ENCODE measurements at regions not wholly inside any gene's neighbourhood (a gene's known extent, or its start where the extent isn't known, plus 50 kb on each side); places are given as distances from the start of the nearest gene placed in this dataset.
"Not testable (repeated sequence)": the region's sequence is repeated elsewhere in the genome, so short reads cannot be mapped to it uniquely, and the experiment has no call there.

DNA sequence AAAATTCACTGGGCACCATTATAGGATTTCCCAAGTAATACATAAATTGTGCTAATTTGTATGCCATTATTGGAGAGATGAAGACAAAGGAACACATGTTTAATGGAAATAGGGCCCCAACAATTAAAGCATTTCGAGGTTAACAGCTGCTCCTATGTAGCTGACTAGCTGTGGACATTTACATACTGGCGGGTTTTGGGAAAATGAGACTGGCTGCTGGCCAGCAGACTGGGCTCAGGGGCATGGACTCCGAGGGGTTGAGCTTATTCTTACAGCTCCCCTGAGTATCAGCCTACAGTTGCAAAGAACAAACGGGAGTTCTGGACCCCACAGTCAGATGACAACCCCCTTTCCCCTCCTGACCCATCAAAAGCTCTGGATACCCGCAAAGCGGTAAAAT, 91.9 kb upstream of the MYO3A start:
- no peaks in the 10 kb centered on the region for H3K4me1 Mint-ChIP-seq (ENCODE audit: low read depth)
- H3K9me3 Mint-ChIP-seq = no peaks in the 10 kb centered on the region
- ATAC-seq (no peak), DNase-seq (no peak)
- H3K36me3 Mint-ChIP-seq (ENCODE audit: insufficient read depth) = no peaks in the 10 kb centered on the region
- H3K4me3 Mint-ChIP-seq = no peak overlapping the region
- no peaks in the 10 kb centered on the region for H3K27me3 Mint-ChIP-seq (ENCODE audit: low read depth)

DNA sequence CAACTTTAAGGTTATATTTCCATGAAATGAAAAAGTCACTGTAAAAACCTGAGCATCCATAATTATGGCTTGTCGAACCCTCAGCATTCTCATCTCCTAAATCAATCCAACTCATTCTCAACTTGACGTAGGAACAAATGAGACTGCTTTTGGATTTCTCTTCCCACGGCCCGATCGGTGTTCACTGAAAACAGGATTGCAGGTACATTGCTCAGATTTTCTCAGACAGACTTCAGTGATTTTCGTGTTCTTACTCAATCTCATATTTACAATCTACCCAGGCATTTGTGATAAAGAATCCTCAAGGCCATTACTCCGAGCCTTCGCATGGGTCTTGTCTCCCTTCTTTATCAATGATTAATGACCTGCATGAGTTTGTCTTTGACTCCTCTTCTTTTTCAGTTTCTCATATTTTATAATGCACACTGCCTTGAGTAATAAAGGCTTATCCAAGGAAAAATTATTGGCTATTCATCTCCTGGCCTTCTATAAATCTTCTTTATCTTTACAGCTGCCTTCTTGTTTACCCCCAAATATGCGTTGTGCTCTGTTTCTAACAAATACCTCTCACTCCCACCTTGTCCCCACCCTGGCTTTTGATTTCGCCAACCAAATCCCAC, 90.4 kb upstream of the MYO3A start:
- no peaks in the 10 kb centered on the region for H3K4me1 Mint-ChIP-seq (ENCODE audit: low read depth)
- no peaks in the 10 kb centered on the region for H3K36me3 Mint-ChIP-seq (ENCODE audit: insufficient read depth)
- ATAC-seq (no peak), DNase-seq (no peak)
- no peaks in the 10 kb centered on the region for H3K9me3 Mint-ChIP-seq
- no peaks in the 10 kb centered on the region for H3K27me3 Mint-ChIP-seq (ENCODE audit: low read depth)
- no peak overlapping the region for H3K4me3 Mint-ChIP-seq

DNA sequence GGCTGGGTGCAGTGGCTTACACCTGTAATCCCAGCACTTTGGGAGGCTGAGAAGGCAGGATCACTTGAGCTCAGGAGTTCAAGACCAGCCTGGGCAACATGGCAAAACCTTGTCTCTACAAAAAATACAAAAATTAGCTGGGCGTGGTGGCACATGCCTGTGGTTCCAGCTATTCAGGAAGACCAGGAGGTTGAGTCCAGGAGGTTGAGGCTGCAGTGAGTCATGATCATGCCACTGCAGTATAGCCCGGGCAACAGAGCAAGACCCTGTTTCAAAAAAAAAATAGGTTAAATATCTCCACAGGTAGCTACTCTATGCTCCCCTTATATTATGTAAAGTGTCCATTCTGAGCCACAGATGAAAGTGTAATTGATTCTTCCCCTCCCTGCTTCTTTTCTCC, 89.3 kb upstream of the MYO3A start:
- not testable (repeated sequence) for ATAC-seq; H3K4me1 Mint-ChIP-seq (ENCODE audit: low read depth); H3K4me3 Mint-ChIP-seq; H3K9me3 Mint-ChIP-seq; DNase-seq; H3K27me3 Mint-ChIP-seq (ENCODE audit: low read depth); H3K36me3 Mint-ChIP-seq (ENCODE audit: insufficient read depth)

DNA sequence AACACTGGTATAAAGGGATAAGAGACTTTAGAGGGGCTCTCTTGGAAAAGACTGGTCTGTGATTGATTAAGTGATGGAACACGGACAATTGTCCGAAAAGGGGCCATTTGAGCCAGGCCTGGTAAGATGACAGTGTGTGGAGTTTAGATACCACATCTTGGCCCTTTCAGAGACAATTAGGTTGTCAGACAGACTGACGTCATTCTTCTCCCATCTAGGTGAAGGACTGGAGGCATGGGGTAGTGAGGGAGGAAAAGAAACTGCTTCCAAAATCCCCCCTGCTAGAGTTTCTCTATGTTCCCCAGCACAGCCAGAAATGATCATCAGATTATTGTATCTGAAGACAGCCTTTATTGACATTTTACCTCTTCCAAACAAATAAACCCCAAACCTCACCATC, 84.8 kb upstream of the MYO3A start:
- ATAC-seq (no peak), DNase-seq (no peak)
- peaks cover 3% of the 10 kb centered on the region for H3K27me3 Mint-ChIP-seq (ENCODE audit: low read depth)
- H3K9me3 Mint-ChIP-seq = no peaks in the 10 kb centered on the region
- no peaks in the 10 kb centered on the region for H3K36me3 Mint-ChIP-seq (ENCODE audit: insufficient read depth)
- no peak overlapping the region for H3K4me3 Mint-ChIP-seq
- no peaks in the 10 kb centered on the region for H3K4me1 Mint-ChIP-seq (ENCODE audit: low read depth)

DNA sequence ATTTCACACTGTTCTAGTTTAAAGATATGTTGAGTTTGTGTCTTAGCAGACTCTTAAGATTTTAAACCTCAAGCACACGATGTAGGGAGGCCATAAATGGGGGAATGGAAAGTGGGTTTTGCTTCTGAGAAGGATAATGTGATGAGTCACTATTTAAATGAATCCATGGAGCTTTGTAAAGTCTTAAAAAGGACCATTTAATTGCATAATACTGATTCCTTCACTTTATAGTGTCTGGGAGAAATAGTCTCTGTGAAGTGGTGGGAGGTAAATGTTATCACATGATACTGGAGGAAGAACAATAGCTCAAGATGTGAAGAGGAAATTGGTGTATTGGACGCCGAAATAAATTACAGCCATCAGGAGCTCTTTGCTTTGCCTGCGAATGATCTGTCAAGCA, 84.0 kb upstream of the MYO3A start:
- DNase-seq = no peak
- H3K4me1 Mint-ChIP-seq (ENCODE audit: low read depth) = no peaks in the 10 kb centered on the region
- ATAC-seq = no peak
- no peak overlapping the region for H3K4me3 Mint-ChIP-seq
- H3K9me3 Mint-ChIP-seq = no peaks in the 10 kb centered on the region
- H3K36me3 Mint-ChIP-seq (ENCODE audit: insufficient read depth) = no peaks in the 10 kb centered on the region
- H3K27me3 Mint-ChIP-seq (ENCODE audit: low read depth) = peaks cover 5% of the 10 kb centered on the region

DNA sequence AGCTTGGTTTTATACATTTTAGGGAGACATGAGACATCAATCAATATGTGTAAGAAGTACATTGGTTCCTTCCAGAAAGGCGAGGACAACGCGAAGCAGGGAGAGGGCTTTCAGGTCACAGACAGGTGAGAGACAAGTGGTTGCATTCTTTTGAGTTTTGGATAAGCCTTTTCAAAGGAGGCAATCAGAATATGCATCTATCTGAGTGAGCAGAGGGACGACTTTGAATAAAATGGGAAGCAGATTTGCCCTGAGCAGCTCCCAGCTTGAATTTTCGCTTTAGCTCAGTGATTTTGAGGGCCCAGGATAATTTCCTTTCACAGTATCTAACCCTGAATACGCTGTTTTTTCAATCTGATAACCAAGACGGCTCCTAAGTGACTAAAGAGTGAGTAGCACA, 82.5 kb upstream of the MYO3A start:
- no peaks in the 10 kb centered on the region for H3K4me1 Mint-ChIP-seq (ENCODE audit: low read depth)
- DNase-seq = no peak

DNA sequence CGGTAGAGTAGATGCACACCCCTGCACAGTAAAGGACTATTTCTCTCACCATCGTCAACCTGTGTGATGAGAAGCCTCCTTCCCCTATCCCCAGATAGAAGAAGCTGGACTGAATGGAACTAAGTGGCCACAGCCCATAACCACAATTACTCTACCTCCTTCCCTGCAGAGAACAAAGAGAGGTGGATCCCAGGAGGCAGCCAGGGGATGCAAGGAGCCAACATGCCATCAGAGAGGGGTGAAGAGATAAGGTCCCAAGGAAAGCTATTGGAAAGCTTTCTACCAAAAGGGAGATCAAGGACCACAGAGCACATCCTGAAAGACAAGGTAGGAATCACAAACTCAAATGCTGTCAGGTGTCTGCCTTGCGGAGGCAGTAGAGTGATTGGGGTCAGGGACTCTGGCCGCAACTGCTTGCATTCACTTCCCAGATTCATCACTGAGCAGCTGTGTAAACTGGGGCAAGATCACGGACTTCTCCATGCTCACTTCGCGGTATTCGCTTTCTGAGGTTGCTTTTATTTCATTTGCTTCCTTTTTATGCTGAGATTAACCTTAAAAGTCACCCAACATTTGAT, 81.6 kb upstream of the MYO3A start:
- DNase-seq (no peak), ATAC-seq (no peak)
- Mint-ChIP-seq H3K9me3 (no peaks in the 10 kb centered on the region), H3K4me1 (ENCODE audit: low read depth) (no peaks in the 10 kb centered on the region), H3K27me3 (ENCODE audit: low read depth) (peaks cover 5% of the 10 kb centered on the region), H3K4me3 (no peak overlapping the region), H3K36me3 (ENCODE audit: insufficient read depth) (no peaks in the 10 kb centered on the region)

More for the DNA sequence above, 82.5 kb upstream of the MYO3A start:
- Mint-ChIP-seq H3K4me3 (no peak overlapping the region), H3K27me3 (ENCODE audit: low read depth) (peaks cover 5% of the 10 kb centered on the region), H3K36me3 (ENCODE audit: insufficient read depth) (no peaks in the 10 kb centered on the region), H3K9me3 (no peaks in the 10 kb centered on the region)
- ATAC-seq = no peak

DNA sequence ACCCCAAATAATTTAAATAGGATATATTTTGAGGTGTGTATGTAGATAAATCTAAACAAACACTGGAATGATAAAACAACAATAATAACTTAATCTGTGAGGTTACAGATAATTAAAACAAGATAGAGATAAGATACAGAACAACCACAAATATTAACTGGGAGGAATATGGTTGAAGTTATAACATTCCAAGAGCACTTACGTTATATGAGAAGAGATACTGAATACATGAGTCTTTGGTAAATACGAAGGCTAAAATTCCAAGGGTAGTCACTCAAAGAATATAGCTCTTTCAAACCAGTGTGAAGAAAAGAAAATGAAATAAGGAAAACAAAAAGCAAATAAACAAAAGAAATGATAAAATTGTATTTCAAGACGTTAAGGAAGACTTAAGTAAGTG, 76.0 kb upstream of the MYO3A start:
- Mint-ChIP-seq H3K9me3 (no peaks in the 10 kb centered on the region), H3K36me3 (ENCODE audit: insufficient read depth) (no peaks in the 10 kb centered on the region), H3K4me3 (no peak overlapping the region), H3K4me1 (ENCODE audit: low read depth) (no peaks in the 10 kb centered on the region), H3K27me3 (ENCODE audit: low read depth) (peaks cover 5% of the 10 kb centered on the region)
- ATAC-seq (no peak), DNase-seq (no peak)

DNA sequence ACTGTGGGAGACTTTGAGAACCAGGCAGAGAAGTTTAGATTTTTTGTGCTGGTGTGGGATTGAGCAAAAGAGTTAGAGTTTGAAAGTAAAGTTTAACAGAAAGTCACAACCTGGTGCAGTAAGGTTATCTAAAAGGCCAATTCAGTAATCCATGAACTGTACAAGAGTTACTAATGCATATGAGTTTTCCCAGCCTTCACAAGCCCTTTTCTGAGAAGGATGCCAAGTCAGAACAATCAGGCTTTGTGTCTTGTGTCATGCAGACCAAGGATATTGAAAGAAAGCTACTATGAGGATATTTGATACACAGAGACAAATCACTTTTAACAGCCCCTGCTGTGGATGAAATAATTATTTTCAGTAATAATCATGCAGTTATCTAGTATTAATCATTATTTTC, 68.8 kb upstream of the MYO3A start:
- no peaks in the 10 kb centered on the region for H3K4me1 Mint-ChIP-seq (ENCODE audit: low read depth)
- ATAC-seq (no peak), DNase-seq (no peak)
- H3K36me3 Mint-ChIP-seq (ENCODE audit: insufficient read depth) = no peaks in the 10 kb centered on the region
- H3K27me3 Mint-ChIP-seq (ENCODE audit: low read depth) = no peaks in the 10 kb centered on the region
- no peak overlapping the region for H3K4me3 Mint-ChIP-seq
- peaks cover 7% of the 10 kb centered on the region for H3K9me3 Mint-ChIP-seq

DNA sequence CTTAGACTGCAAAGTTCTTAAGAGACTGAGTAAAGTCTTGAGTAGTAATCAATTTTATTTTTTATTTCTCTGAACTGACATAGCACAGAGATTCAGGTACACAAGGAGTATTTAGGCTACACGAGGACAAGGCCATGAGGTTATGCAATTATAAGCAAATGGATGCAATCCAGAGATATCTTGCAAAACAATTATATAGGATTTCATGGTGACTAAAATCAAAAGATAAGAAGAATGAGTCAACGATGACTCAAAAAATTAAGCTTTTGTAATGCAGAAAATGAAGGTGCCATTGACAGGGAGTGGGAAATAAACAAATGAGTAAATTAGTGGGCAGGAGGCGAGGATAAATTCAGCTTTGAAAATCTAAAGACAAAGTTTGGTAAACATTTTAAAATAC, 66.7 kb upstream of the MYO3A start:
- DNase-seq (no peak), ATAC-seq (no peak)
- no peaks in the 10 kb centered on the region for H3K36me3 Mint-ChIP-seq (ENCODE audit: insufficient read depth)
- H3K9me3 Mint-ChIP-seq = peaks cover 7% of the 10 kb centered on the region
- peaks cover 2% of the 10 kb centered on the region for H3K27me3 Mint-ChIP-seq (ENCODE audit: low read depth)
- no peaks in the 10 kb centered on the region for H3K4me1 Mint-ChIP-seq (ENCODE audit: low read depth)
- no peak overlapping the region for H3K4me3 Mint-ChIP-seq

DNA sequence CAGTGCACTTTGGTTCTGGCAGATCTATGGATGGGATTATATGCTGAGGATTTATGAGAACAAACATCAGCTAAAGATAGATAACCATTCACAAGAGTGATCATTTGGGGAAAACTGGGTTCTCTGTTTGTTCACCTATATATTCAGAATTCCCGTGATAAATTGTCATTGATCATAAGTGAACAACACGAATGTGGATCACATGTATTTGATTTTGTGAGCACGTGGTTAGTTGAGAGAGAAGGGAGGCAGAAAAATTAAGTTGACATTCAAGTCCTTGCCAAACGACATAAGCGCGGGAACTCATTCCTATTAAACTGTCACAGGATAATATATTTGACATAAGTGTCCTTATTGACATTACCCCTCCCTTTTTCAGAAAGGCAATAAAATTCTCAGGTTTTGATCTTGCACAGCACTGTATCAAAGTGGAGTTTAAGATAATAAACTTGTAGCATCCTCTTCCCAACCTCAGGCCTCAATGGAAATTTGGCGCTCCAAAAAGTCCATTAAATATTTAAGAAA, 64.9 kb upstream of the MYO3A start:
- peaks cover 5% of the 10 kb centered on the region for H3K27me3 Mint-ChIP-seq (ENCODE audit: low read depth)
- no peak overlapping the region for H3K4me3 Mint-ChIP-seq
- DNase-seq (no peak), ATAC-seq (no peak)
- H3K4me1 Mint-ChIP-seq (ENCODE audit: low read depth) = no peaks in the 10 kb centered on the region
- H3K9me3 Mint-ChIP-seq = peaks cover 4% of the 10 kb centered on the region
- no peaks in the 10 kb centered on the region for H3K36me3 Mint-ChIP-seq (ENCODE audit: insufficient read depth)

DNA sequence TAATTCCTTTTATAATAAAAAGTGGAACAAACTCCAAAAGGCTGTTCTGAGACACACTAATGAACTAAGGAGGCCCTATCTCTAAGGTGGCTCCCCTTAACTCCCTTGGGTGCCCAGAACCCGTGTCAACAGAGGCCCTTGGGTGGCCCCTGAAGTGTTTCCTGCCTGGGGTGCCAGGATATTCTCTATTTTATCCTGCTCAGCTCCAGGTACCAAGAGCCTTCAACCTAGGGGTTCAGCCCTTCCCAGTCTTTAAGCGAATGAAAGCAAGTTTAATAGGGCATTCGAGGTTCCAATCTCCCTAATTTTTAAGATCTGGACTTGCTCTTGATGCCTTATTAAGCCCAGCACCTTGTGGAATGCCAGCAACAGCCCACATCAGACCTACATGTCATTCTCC, 64.4 kb upstream of the MYO3A start:
- Mint-ChIP-seq H3K27me3 (ENCODE audit: low read depth) (peaks cover 6% of the 10 kb centered on the region), H3K36me3 (ENCODE audit: insufficient read depth) (no peaks in the 10 kb centered on the region), H3K9me3 (no peaks in the 10 kb centered on the region), H3K4me3 (no peak overlapping the region), H3K4me1 (ENCODE audit: low read depth) (no peaks in the 10 kb centered on the region)
- ATAC-seq = no peak
- no peak for DNase-seq

DNA sequence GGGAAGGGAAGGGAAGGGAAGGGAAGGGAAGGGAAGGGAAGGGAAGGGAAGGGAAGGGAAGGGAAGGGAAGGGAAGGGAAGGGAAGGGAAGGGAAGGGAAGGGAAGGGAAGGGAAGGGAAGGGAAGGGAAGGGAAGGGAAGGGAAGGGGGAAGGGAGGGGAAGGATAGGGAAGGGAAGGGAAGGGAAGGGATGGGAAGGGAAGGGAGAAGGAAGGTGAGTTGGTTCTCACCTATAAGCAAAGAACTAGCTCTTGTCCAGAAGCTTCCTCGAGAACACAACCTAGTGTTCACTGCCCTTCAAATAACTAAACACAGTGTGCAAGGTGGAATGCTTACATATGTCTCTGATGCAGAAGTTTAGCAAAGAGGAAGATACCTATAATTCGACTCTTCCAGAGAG, 59.6 kb upstream of the MYO3A start:
- DNase-seq; H3K27me3 Mint-ChIP-seq (ENCODE audit: low read depth); H3K9me3 Mint-ChIP-seq; H3K36me3 Mint-ChIP-seq (ENCODE audit: insufficient read depth); H3K4me1 Mint-ChIP-seq (ENCODE audit: low read depth); H3K4me3 Mint-ChIP-seq; ATAC-seq: not testable (repeated sequence)

DNA sequence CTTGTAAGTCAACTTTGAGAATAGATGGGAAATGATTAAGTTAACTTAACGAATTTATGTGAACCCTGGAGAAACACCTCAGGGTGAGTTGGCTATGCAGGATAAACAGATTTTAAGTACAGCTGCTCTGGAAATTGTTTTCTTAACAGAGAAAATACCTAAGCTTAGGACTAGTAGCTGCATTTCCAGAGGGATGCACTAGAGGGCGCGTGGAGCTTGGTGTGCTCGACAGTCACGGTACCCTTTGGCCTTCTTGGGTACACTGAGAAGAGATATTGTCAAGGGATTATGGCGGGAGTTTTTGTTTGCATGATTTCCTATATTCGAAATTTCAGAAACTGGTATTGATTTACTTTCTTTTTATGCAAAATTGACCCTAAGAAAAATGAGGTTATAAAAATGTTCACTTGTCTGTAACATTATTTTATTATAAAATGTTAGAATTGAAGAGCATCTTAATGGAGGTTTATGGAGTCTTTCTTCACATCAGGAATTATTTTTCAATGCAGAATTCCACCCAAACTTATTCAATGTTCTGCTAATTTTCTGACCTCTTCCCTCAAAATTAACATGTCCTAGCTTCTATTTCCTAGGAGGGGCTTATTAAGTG, 58.4 kb upstream of the MYO3A start:
- Mint-ChIP-seq H3K4me3 (no peak overlapping the region), H3K9me3 (no peaks in the 10 kb centered on the region), H3K27me3 (ENCODE audit: low read depth) (peaks cover 6% of the 10 kb centered on the region), H3K36me3 (ENCODE audit: insufficient read depth) (no peaks in the 10 kb centered on the region), H3K4me1 (ENCODE audit: low read depth) (no peaks in the 10 kb centered on the region)
- ATAC-seq (peak in 1 of 2 donors; percentile 38), DNase-seq (peak; percentile 53)

DNA sequence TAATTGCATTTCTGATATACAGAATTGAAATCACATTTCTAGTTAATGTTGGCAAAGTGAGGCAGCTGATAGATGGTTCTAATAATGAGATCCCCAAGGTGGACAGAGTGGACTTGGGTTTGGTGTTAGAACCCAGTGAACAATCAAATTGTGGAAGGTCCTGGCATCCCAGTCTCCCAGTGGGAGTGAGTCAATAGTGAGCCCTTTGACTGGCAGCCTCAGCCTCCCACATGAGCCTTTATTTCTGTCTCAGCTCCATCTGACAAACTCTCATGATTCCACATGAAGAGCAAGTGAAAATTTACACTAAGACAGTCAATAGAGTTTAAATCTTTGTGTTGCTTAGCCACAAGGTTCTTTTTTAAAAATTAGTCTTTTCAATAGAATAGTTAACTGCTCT, 56.7 kb upstream of the MYO3A start:
- Mint-ChIP-seq H3K4me1 (ENCODE audit: low read depth) (no peaks in the 10 kb centered on the region), H3K9me3 (no peaks in the 10 kb centered on the region), H3K36me3 (ENCODE audit: insufficient read depth) (no peaks in the 10 kb centered on the region), H3K4me3 (no peak overlapping the region), H3K27me3 (ENCODE audit: low read depth) (peaks cover 4% of the 10 kb centered on the region)
- no peak for DNase-seq
- ATAC-seq = no peak
